Body of pancreas (tissue), 4 donors: ENCODE measurements at regions not wholly inside any gene's neighbourhood (a gene's known extent, or its start where the extent isn't known, plus 50 kb on each side); places are given as distances from the start of the nearest gene placed in this dataset.

Experiments used
- ATAC-seq: fragments of 150-250 bp; one replicate; pipeline ENCODE4 v1.9.1; 2016
- DNase-seq, 4 donors: peaks; one replicate each; pipeline ENCODE4 v3.0.0-alpha.2; 2019
- H3K27ac ChIP-seq, 4 donors: fragments of 200-600 bp; sonication (generic); 1 replicate in 3 of 4; 2 replicates in 1 of 4; pipeline versions ENCODE4 v1.5.1 to v1.6.1; 2016 to 2019; ENCODE audit warnings: mild to moderate bottlenecking in 1 of 4, mixed read lengths in 1 of 4, moderate library complexity in 1 of 4
- H3K27me3 ChIP-seq, 2 donors: fragments of 200-600 bp; sonication (generic); one replicate each; pipeline ENCODE4 v1.6.0; 2016; ENCODE audit warnings: mild to moderate bottlenecking in 1 of 2
- H3K36me3 ChIP-seq, 2 donors: fragments of 200-600 bp; sonication (generic); replicated peaks in 1 of 2; 2 replicates each; pipeline ENCODE4 v1.5.1; 2016; ENCODE audit warnings: low read depth in 2 of 2; ENCODE audit not compliant: insufficient read depth in 1 of 2
- H3K4me1 ChIP-seq: fragments of 200-600 bp; sonication (generic); one replicate; pipeline ENCODE4 v1.6.0; 2016
- H3K4me3 ChIP-seq, 2 donors: fragments of 200-600 bp; sonication (generic); 1 replicate in 1 of 2; 2 replicates in 1 of 2; pipeline ENCODE4 v1.5.1; 2016 to 2019
- H3K9me3 ChIP-seq, 3 donors: fragments of 200-600 bp; sonication (generic); 1 replicate in 2 of 3; 2 replicates in 1 of 3; pipeline ENCODE4 v1.5.1; 2016
- CTCF ChIP-seq, 7 experiments: fragments of 450-650 bp in 4 of 7; fragments of 200-600 bp in 3 of 7; sonication (generic) in 3 of 7; IDR thresholded peaks; one replicate each; pipeline ENCODE4 v1.5.1; 2016 to 2019; ENCODE audit warnings: antibody characterized with exemption in 7 of 7
- POLR2A ChIP-seq, 3 donors: fragments of 450-650 bp; IDR thresholded peaks; one replicate each; pipeline ENCODE4 v1.6.1; 2016; ENCODE audit warnings: antibody characterized with exemption in 3 of 3, mild to moderate bottlenecking in 2 of 3
- WGBS, 2 donors: methylation state at CpG; one replicate each; pipeline ENCODE4 v1.1.5; 2017; 5-methylcytosine and 5-hydroxymethylcytosine counted together
- intact Hi-C: fragments of 100-400 bp; cut with DNase I; formaldehyde crosslinking; loops from one replicate; pipeline ENCODE4 v1.15.1; 2023

- no peaks in the 10 kb centered on the region for H3K4me1 ChIP-seq
- intact Hi-C loops = no loop called here
- no peaks in the 10 kb centered on the region for H3K36me3 ChIP-seq
- H3K9me3 ChIP-seq = no peaks in the 10 kb centered on the region
- ATAC-seq (no peak), DNase-seq (no peak)
- 39 to 44% methylated on average over 1 of the region's 1 CpG for WGBS, 2 donors
- no peak overlapping the region for H3K27ac ChIP-seq
- H3K4me3 ChIP-seq = no peak overlapping the region
- TF ChIP-seq CTCF (IDR thresholded peaks at IDR 0.05) (no peak), POLR2A (IDR thresholded peaks at IDR 0.05) (no peak)
- no peaks in the 10 kb centered on the region for H3K27me3 ChIP-seq
These were observed 419.8 kb upstream of the MON1B start for GRCh38 chr16:76771216-76771615.

GRCh38 chr16:76777721-76778465 lies 413.1 kb upstream of the MON1B start:
- H3K4me3 ChIP-seq = no peak overlapping the region
- no peak overlapping the region for H3K27ac ChIP-seq
- no peaks in the 10 kb centered on the region for H3K4me1 ChIP-seq
- TF ChIP-seq CTCF (IDR thresholded peaks at IDR 0.05) (no peak), POLR2A (IDR thresholded peaks at IDR 0.05) (no peak)
- DNase-seq = no peak
- no peaks in the 10 kb centered on the region for H3K36me3 ChIP-seq
- no peak for ATAC-seq
- intact Hi-C loops = no loop called here
- 66 to 71% methylated on average over 7 of the region's 7 CpGs for WGBS, 2 donors
- H3K27me3 ChIP-seq = no peaks in the 10 kb centered on the region
- no peaks in the 10 kb centered on the region for H3K9me3 ChIP-seq

- Histone ChIP-seq H3K36me3 (no peaks in the 10 kb centered on the region), H3K9me3 (no peaks in the 10 kb centered on the region), H3K4me1 (no peaks in the 10 kb centered on the region), H3K27ac (no peak overlapping the region), H3K4me3 (no peak overlapping the region), H3K27me3 (no peaks in the 10 kb centered on the region)
- intact Hi-C loops = no loop called here
- TF ChIP-seq POLR2A (IDR thresholded peaks at IDR 0.05) (no peak), CTCF (IDR thresholded peaks at IDR 0.05) (no peak)
- no peak for ATAC-seq
- no peak for DNase-seq
These were observed 410.4 kb upstream of the MON1B start for GRCh38 chr16:76780556-76780955.

GRCh38 chr16:76784530-76784929 lies 406.5 kb upstream of the MON1B start:
- intact Hi-C loops = no loop called here

More at GRCh38 chr16:76784530-76784929, 406.5 kb upstream of the MON1B start:
- Histone ChIP-seq H3K4me1 (no peaks in the 10 kb centered on the region), H3K27ac (no peak overlapping the region), H3K9me3 (no peaks in the 10 kb centered on the region), H3K4me3 (no peak overlapping the region), H3K27me3 (no peaks in the 10 kb centered on the region), H3K36me3 (no peaks in the 10 kb centered on the region)
- no peak for TF ChIP-seq CTCF (IDR thresholded peaks at IDR 0.05)
- no peak for TF ChIP-seq POLR2A (IDR thresholded peaks at IDR 0.05)
- ATAC-seq = no peak
- WGBS, 2 donors = 54 to 59% methylated on average over 5 of the region's 5 CpGs
- DNase-seq = no peak
